ENCODE measurements at regions not wholly inside any gene's neighbourhood (a gene's known extent, or its start where the extent isn't known, plus 50 kb on each side); places are given as distances from the start of the nearest gene placed in this dataset.
"Not testable (repeated sequence)": the region's sequence is repeated elsewhere in the genome, so short reads cannot be mapped to it uniquely, and the experiment has no call there.

DNA sequence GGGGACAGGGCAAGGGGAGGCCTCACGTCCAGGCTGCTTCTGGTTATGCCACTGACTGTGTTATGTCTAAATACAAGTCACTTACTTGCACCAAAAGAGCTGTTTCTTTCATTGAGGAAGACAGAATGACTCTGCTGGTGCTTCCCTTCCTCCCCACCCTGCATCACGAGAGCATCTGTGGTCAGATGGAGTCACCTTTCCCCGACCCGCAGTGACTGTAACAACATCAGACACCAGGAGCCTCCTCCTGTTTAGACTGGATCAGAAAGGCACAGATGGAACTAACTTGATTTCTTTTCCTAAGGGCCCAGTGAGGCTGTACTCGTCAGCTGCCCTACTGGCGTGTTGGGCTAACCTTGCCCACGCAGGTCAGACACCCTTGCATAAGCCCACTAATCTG, 90.3 kb upstream of the ZNF536 start:
- DNase-seq = no peak

DNA sequence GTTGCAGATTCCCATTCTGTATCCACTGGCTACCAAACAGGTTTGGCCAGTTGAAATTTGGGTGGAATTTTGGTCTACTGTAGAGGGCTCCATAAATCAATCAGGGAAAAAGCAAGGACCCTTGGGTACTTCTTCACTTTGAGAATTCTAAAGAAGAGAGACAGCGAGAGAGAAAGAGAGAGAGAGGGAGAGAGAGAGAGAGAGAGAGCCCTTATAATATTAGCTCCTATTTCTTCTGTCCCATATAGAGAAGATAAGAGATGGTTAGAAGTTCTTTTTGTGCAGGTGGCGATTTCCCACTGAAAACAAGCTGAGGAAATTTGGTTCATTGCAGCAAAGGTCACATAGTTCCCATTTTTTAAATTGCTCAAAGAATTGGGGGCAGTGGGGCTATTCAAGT, 88.6 kb upstream of the ZNF536 start:
- no peak for DNase-seq

DNA sequence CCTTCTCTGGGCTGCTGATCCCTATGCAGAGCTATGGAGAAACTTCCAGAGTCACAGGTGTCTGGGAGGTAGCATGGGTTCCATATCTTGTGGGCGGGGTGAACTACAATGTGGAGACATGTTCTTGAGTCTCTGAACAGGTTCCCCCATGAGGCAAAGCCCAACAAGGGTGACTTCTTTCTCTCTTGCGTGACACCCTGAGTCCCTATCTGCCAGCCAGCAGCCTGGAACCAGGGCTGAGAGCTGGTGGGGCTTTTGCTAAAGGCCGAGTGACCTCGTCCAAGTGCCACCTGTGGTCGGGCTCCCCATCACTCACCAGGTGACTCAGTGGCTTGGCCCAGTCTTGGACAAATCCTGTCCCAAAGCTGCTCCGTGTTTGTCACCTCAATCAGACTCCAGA, 88.0 kb upstream of the ZNF536 start:
- no peak for DNase-seq

DNA sequence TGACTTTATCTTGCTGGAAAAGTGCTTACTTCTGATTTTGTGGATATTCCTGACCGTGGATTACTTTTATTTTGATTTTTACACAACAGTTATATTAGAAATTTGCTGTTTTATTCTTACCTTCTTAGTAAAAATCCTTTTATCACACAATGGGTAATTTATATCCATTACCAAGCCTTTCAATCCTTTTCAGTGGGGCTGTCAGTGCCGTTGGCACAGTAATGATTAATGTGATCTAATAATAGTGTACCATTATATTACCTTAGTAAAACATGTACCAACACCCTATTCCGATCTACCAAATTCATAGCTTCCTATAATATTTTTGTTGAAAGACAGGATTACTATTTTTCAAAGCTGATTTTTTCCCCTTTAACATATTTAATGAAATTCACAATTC, 87.3 kb upstream of the ZNF536 start:
- DNase-seq = no peak

DNA sequence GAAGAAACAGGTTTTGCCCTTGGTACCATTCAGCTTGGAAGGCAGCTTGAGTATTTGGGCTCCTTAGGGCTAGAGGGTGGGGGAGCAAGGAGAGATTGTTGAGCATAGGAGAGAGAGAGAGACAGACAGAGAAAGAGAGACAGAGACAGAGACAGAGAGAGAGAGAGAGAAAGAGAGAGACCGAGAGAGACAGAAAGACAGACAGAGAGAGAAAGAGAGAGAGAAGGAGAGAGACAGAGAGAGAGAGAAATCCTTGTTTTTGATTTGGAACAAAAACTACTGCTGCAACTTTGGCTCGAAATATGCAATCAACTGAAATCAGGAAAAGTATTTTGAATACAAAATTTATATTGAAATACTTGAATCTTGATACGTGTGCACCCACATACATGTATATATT, 85.8 kb upstream of the ZNF536 start:
- DNase-seq = no peak

DNA sequence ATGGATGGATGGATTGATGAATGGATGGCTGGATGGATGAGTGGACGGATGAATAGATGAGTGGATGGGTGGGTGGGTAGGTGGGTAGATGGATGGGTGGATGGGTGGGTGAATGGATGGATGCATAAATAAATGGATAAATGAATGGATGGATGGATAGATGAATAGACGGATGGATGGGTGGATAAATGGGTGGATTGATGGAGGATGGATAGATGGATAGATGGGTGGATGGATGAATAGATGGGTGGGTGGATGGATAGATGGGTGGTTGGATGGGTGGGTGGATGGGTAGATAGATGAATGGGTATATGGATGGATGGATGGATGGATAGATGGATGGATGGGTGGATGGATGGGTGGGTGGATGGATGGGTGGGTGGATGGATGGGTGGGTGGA, 84.9 kb upstream of the ZNF536 start:
- no peak for DNase-seq

DNA sequence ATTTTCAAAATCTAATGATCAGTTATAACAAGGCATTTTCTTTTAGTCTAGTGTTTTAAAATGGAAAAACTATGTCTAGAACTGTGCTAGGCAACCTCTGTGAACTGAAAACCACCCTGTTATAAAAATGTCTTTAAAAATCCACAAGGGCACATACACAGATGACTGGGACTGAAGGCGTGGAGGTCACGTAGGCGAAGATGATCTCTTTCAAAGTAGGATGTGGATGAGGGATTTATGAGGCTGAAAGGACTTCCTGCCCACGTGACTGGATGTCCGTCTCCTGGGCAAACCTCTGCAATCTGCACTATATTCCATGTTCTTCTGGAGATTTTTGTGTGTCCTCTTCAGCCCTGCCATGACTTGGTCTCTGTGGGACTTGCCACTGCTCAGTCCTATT, 84.2 kb upstream of the ZNF536 start:
- DNase-seq = no peak

DNA sequence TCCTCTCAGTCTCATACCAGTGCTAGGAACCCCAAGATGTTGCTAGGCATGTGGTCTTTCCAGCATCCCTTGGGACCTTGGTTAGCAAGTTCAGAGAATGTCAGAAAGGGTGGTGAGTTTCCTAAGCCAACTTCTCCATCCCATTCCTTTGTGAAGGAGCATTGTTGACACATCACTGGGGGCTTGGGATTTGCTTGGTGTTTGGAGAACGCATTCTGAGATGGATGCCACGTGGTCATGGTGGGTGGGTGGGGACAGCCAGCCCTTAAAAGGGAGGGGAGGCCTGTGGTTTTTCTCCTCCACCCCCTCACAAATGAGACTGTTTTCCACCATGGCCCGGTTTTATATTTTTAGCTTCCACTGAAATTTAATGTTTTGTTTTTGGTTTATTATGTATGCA, 83.3 kb upstream of the ZNF536 start:
- DNase-seq = no peak

DNA sequence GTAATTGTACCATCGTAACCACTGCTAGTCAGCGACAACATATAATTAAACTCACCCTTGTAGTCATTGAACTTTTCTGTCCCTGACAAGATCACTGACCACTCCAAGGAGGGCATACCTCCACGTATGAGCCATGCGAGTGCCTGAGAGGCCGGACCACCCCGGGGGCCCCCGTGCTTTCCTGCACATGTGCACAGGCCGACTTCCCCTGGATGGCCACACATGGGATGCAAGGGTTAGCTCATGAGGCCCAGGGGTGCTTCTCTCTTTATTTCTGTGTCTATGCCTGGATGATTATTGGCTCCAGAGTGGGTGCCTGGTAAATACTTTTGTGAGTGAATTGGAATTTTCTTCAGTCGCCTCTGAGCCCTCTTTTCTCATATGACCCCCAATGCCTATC, 82.8 kb upstream of the ZNF536 start:
- DNase-seq = no peak

DNA sequence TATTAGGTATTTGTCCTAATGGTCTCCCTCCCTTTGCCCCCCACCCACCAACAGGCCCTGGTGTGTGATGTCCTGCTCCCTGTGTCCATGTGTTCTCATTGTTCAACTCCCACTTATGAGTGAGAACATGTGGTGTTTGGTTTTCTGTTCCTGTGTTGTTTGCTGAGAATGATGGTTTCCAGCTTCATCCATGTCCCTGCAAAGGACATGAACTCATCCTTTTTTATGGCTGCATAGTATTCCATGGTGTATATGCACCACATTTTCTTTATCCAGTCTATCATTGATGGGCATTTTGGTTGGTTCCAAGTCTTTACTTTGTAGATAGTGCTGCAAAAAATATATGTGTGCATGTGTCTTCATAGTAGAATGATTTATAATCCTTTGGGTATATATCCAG, 81.4 kb upstream of the ZNF536 start:
- DNase-seq = not testable (repeated sequence)

DNA sequence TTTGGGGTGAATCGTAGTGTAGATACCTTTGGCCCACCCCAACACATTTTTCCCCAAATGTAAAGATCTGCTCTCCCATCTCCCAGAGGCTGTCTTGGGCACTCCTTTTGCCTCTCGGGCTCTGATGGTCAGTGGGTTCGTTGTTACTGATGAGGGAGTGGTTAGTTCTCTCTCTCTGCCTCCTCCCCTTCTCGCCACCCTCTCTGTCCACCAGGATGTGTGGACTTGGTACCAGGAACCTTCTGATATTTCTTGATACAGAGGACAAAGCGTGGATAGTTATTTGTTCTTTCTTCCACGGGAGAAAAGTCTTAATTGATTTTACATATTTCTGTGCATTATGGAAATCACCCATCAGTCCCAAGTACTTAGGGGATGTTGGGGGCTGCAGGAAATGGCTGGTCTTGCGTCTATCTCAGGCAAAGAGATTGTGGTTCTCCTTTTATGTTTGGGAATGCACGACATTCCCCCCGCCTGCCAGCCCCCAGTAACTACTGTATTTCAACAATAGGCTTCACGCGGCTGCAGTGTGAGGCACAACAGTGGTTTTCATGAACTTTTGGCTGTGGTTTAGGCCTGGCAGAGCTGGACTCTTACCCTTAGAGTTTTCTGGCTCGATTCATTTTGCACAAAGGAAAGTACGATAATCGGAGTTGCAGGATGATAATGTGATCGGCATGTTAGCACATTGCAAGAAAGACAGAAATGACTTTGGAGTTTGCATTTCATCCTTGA, 79.0 kb upstream of the ZNF536 start:
- DNase-seq = no peak

DNA sequence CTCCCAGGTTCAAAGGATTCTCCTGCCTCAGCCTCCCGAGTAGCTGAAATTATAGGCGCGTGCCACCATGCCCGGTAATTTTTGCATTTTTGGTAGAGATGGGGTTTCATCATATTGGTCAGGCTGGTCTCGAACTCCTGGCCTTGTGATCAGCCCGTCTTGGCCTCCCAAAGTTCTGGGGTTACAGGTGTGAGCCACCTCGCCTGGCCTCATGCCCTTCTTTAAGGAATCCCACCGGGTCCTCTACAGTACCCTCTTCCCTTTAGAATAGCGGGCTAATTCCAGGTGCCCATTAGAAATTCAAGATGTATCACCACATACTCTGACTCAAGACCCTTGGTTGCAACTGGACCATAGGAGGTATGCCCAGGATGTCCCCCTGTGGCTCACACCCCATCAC, 74.2 kb upstream of the ZNF536 start:
- DNase-seq = no peak

DNA sequence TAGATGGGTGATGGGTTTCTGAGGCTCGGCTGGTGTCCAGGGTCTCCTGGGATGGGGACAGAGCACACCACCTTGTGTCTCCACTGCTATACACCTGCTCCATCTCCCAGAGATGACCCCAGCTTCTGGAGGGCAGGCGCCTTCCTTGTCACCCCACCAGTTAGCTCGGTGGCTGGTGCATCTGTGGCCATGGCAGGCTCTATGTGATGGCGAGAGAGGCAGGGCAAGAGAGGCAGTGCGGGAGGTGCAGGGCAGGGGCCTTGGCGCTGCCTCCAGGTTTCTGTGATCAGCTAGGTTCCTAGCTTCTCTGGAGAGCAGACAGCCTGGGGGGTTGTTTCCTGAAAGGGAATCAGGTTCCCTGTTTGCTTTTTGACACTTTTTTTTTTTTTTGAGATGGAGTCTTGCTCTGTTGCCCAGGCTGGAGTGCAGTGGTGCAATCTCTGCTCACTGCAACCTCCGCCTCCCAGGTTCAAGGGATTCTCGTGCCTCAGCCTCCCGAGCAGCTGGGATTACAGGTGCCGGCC, 69.0 kb upstream of the ZNF536 start:
- DNase-seq = no peak

DNA sequence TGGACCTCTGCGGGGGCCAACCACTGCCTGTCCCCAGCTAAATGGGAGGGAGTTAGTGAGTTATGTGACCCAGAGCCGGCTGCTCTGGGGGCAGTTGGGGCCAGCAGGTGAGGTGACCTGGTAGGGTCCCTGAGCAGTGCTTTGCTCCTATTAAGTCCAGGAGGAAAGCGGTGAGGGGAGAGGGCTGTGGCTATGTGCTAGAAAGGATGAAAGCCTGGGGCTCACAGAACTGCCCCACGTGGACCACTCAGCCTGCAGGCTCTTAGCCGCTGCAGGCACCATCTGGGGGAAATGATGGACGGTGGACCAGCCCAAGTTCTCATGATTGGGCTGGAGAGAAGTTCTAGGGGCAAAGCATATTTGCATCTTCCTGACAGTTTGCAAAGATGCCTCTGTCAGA, 67.6 kb upstream of the ZNF536 start:
- DNase-seq = no peak

DNA sequence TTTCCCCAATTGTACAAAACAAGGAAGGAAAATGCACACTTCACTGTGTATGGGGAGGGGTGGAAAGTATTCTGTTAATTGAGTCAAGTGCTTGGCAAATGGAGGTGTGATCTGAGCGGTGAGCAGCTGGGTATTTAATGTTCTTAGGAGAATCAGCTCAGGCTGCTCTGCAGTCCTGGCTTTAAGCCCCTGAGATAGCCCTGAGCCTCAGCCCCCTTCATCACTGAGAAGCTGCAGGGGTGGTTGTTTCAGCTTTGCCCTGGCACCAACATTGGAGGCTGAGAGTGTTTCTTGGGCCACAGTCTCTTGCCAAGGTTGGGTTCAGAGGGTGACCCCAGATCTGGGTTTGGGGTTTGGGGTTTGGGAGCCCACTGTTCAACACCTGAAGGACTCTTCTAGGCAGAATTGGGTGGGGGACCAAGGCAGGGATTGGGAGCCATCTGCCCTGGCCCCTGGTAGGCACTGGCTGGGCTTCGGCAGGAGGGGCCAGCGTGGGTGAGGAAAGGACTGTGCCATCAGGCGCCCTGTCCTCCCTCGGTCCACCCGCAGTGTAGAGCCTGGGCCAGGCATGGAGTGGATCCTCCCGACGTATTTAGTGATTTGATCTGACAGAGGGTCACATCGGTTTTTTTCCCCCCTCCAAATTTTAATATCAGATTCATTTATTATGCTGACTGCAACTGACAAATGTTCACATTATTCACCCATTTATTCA, 66.7 kb upstream of the ZNF536 start:
- no peak for DNase-seq

DNA sequence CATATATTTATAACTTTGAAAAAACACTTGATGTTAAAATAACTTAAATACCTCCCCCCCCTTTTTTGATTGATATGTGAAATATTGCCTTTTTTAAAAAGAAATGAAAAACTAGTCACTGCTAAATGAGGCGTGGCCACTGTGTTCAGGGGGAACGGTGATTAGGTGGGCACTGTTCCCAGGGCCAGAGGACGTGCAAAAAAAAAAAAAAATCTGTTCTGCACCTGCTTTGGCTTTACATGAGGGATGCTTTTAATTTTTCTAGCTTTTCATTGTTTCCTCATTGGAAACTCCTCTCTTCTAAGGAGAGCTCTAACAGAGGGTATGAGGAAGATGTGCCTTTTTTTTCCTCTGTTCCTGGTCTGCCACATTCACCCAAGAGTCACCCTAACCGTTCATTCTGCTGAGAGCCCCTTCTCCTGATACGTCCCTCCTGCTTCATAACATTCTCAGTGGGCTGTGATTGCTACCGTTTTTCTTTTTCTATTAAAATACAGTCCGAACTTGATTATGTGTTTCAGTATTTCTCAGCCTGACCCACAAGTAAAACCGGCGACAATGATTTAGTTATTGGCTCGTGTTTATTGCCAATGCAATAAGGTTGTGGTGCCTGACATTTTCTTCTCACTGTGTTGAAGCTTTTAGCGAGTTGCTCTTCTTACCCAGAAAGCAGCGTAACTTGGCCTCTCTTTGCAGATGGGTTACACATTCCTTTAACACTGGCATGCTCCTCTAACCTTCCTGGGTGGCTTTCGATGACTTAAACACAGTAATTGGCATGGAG, 64.8 kb upstream of the ZNF536 start:
- no peak for DNase-seq

DNA sequence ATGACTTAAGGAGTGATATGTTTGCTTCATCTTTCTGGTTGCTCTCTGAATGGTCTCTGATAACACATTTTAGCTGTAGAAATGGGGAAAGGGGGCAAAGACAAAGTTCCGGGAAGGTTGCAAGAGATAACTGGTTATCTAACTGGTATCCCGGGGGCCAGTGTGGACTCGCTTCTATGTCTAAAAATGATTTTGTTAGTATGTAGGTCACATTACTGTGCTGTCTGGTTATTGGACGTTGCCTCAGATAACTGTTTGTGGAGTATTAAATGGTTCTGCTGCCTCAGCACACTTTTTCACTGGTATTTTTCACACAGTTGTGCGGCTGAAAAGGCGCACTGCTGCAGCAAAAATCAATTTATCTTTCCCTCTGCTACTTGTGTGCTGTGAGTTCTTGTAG, 63.0 kb upstream of the ZNF536 start:
- no peak for DNase-seq

DNA sequence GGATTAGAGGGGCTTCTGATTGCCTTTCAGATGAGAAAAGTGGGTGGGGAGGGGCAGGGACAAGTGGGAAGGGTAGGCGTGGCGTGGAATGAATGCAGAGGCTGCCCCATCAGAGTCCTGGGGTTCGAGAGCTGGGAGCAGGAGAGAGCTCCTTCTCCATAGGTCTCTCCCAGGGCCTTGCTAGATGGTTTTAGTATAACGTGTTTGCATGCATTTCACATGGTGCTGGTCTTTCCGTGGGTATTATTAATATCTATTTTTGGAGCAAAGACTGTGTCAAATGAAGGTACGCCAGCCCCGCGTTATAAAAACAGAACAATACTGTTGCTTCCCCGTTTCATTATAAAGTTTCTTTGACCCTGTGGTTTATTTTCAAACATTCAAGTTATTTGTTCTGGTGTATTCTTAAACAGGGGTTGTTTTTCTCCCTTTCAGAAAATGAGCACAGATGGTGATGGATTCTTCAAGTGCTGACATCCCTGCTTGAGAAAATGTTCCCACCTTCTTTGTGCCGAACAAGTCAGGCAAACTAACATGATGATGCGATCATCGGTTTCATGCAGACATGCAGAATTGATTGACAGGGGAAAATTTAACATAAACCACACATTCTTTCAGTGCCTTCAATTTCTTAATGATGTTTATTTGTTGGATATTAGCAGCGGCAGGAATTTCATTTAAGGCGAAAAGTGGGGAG, 62.1 kb upstream of the ZNF536 start:
- DNase-seq = no peak

DNA sequence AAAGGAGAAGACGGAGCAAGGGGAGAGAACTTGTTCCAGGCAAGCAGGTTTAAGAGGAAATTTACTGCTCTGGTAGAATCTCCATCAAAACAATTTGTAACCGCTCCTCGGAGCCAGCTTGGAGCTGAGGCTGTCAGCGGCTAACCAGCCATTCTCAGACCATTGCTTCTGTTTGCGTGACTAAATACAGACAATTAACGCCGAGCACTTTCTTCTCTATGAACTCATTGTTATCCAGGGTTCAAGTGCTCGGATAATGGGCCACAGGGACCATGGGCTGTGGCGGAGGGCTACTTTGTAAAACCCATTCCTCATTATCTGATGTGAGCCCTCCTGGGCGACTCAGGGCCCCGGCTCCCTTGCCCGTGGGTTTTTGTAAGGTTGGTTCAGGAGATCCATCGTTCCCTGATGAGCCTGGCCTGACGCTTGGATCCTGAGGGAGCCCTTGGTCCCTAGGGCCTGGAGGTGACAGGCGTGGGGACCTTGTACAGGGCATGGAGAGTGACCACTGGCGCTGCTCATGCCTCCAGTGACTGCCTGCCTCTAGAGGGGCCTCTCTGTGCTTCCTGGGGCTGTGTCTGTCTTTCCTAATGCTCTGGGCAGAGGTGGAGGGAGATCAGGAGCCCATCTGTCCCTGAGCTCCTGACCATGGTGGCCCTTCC, 61.5 kb upstream of the ZNF536 start:
- DNase-seq = no peak

DNA sequence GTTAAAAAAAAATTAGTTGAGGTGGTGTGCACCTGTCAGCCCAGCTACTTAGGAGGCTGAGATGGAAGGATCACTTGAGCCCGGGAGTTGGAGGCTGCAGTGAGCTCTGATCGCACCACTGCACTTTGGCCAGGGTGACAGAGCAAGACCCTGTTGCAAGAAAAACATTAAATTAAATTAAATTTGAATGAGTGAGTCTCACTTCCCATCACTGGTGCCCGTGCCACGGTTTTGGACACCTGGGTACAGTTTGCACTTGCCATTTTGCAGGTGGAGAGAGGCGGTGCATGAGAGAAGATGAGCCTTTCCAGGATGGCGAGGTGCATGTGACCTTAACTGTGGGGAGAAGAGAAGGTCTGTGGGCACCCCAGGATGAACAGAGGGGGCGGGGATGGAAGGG, 60.3 kb upstream of the ZNF536 start:
- DNase-seq = no peak

DNA sequence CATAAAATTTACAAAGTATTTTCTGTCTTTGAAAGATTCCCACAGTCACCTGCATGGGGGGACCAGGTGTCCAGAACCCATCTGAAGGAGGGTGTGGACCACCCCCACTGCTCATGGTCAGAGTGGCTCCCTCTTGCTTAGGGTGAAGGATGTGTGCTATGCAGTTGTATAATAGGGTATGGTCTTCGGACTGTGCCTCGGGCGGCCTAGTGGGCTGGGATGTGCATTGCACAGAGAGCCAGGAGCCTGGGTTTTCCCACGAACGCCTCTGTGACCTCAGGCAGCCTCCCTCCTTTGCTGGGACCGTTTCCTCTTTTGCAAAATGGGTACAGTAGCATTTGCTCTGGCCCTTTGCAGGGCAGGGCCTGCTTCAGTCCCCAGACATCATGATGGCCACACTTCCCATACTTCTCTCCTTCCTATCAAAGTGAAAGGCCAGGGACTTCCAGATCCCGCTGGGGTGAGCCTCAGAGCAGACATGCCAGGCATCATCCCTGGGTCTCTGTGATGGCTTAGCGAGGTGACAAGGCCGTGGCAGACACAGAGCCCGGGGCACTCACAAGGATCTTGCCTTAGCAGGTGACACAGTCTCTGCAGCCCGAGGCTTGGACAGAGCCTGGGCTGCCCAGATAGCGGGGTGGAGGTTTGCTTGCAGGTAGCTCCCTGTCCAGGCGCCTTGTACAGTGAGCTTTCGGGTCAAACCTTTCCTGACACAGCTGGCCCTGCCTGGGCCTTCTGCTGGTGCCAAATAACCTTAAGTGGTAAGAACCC, 59.4 kb upstream of the ZNF536 start:
- DNase-seq = no peak

DNA sequence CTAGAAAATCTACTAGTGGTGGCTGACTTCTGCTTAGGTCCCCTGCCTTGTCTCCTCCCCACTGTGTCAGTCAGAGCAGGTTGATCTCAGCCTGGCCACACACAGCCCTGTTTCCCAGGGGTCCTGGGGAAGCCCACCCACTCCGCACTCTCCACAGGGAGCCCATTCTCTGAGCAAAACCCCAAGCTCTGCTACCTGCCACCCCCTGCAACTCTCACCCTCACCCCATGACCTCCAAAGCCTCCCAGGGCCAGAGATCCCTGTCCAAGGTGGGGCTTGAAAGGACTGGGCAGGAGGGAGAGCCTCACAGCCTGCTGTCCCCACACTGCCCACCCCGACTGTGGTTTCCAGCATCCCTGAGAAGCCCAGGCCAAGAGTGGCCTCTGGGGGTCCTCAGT, 58.8 kb upstream of the ZNF536 start:
- DNase-seq = no peak

Data from Kasumi-1 (cell line).